Glomerular visceral epithelial cell (primary cell): ENCODE measurements at regions not wholly inside any gene's neighbourhood (a gene's known extent, or its start where the extent isn't known, plus 50 kb on each side); places are given as distances from the start of the nearest gene placed in this dataset.

Experiments used
- DNase-seq: peaks from one replicate; pipeline ENCODE4 v3.0.0-alpha.2; 2016; ENCODE audit errors: extremely low spot score

DNA sequence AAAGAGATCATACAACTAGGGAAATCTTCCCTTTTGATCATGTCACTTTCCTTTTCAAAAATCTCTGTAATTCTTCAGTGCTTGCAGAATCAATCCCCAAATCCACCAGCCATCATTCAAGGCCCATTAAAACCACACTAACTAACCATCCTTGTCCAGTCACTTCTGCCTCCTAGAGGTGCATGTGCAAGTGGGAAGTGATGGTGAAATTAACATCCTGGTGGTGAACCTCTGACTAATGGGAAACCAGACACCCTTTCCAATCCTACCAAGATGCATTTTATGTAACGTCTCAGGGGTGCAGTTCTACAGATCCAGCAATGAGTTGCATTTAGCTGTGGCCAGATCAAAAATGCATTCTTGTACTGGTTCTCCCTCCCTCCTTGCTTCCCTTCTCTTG lies 341.8 kb downstream of the RAPGEF2 start:
- peak; percentile 6 for DNase-seq

GRCh38 chr4:159445692-159446091 lies 342.8 kb downstream of the RAPGEF2 start:
- DNase-seq, result no peak

GRCh38 chr4:159446266-159446976 lies 343.5 kb downstream of the RAPGEF2 start:
- DNase-seq, result peak; percentile 77

DNA sequence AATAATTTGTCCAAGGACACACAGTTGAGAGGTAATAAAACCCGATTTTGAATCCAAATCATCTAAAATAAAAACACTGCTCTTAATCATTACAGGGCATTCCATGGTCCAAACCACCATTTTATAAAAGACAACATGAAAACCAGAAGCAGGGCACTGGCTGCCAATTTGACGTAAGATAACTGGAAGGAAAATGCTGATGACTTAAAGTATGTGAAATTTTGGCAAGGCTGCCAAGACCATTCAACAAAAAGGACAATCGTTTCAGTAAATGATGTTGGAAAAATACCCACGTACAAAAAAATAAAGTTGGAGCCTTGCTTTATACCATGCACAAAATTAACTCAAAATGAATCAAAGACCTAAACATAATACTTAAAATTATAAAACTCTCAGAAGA lies 344.4 kb downstream of the RAPGEF2 start:
- DNase-seq, result no peak

DNA sequence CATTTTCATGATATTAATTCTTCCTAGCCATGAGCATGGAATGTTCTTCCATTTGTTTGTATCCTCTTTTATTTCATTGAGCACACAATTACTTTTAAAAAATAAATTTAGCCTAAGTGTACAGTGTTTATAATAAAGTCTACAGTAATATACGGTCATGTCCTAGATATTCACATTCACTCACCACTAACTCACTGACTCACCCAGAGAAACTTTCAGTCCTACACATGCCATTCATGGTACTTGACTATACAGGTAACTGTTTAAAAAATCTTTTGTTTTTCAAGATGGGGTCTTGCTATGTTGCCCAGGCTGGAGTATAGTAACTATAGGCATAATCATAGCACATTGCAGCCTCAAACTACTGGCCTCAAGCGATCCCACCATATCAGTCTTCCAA lies 348.1 kb downstream of the RAPGEF2 start:
- DNase-seq, result no peak

DNA sequence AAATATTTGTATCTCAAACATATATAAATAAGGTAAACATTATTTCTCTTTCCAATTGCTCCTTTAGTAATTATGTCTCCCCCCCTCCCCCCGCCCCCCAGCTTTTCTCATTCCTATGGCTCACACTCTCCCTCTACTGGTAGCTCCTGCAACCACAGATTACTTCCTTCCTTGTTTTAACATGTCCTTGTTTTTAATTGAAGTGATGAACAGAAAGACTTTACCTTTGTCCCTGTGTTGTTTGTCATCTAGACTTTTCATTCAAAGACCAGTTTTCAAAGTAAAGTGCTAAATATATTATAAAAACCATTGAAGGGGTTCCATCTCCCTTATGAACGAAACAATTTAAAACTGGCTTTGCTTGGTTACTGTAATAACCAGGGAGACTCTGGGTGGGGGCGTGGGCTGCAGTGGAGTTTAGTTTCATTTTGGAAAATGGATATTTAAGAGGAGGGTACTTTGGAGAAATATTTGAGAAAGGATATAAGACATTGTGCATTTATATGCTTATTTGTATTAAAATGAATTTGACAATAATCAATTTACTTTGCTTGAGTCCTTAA lies 352.9 kb downstream of the RAPGEF2 start:
- peak; percentile 57 for DNase-seq

GRCh38 chr4:159460371-159460770 lies 357.5 kb downstream of the RAPGEF2 start:
- DNase-seq, result no peak

- DNase-seq, result no peak
Observed at GRCh38 chr4:159463235-159463634, 360.4 kb downstream of the RAPGEF2 start.

DNA sequence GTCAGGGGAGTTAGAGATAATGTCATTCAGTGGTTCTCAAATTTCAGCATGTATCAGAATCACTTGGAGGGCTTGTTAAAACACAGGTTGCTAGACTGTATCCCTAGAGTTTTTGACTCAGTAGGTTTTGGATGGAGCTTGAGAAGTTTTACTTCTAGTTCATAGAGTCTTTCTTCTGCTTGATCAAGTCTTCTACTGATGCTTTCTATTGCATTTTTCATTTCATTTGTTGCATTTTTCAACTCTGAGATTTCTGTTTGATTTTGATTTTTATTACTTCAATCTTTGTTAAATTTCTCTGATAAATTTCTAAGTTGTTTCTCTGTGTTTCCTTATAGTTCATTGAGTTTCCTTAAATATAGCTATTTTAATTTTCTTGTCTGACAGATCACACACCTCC lies 361.4 kb downstream of the RAPGEF2 start:
- no peak for DNase-seq

- DNase-seq, result no peak
Observed at GRCh38 chr4:159476886-159477285, 374.0 kb downstream of the RAPGEF2 start.

- no peak for DNase-seq
Observed at GRCh38 chr4:159480826-159481225, 377.9 kb downstream of the RAPGEF2 start.

DNA sequence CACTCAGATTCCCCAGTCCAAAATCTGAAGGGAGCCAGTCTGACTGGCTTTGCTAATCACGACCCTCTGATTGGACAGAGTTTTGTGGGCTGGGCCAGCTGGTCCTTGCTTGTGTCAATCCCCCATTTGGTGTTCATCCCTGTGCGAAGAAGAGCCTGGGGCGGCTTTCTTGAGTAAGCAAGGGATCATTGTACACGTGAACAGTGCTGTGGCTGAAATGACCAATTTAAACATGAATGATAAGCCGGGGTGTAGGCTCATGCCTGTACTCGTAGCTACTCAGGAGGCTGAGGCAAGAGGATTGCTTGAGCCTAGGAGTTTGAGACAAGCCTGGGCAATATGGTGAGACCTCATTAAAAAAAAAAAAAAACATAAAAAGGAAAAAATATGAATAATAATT lies 379.1 kb downstream of the RAPGEF2 start:
- no peak for DNase-seq

GRCh38 chr4:159483110-159483781 lies 380.4 kb downstream of the RAPGEF2 start:
- DNase-seq, result no peak

DNA sequence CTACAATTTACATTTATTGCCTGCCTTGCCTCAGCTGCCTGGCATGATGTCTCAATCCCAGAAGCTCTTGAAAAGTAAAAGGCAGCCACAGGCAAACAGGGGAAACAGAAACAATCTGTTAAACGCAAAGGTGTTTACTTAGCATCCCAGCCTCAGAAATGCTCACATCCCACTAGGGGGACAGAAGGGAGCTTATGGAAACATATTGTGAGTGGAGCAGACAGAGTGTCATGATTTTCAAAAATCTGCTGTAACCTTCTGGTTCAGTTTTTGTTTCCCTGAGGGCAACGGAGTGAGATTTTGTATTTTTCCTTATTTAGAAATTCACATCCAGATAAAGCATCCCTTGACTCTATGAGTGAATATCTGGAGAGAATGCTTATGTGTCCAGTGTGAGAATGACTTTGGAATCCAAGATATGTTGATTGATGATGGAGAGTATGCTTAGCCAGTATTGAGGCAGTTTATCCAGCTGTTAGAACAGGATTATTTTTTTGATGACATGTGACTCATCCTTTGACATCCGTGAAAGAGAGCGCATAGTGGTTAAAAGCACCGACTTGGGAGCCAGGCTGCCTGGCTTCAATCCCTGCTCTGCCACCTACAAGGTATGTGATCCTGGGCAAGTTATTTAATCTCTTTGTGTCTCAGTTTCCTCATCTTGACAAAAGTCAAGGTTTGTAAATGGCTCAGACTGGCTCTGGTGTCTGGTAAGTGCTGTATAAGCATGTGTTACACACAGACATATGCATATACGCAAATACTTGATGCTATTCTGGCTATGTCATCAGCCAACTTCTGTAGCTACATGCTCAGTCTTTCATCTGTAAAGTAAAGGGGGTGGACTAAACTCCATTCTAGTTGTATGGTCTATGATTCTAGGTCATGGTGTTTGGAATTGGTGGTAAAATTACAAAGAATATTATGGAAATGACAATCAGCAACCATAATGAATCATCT lies 381.2 kb downstream of the RAPGEF2 start:
- DNase-seq, result no peak

- no peak for DNase-seq
Observed at GRCh38 chr4:159484864-159485263, 382.0 kb downstream of the RAPGEF2 start.

GRCh38 chr4:159487284-159487747 lies 384.4 kb downstream of the RAPGEF2 start:
- peak; percentile 79 for DNase-seq

DNA sequence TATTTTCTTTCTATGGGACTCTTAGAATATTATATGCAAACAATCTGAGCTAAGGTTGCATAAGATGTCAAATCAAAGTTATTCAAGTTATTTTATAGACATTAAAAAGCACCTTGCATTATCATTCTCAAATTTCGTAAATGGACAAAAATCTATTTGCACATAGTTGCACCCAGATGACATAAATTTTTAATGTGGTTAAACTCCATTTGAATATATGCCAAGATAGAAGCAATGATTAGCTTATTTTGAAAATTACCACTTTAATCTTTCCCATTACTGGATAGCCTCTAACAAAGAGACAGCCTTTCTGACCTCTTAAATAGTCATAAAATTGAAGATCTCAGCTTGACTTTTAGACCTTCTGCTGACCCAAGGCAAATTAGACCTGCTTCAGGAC lies 386.8 kb downstream of the RAPGEF2 start:
- no peak for DNase-seq

DNA sequence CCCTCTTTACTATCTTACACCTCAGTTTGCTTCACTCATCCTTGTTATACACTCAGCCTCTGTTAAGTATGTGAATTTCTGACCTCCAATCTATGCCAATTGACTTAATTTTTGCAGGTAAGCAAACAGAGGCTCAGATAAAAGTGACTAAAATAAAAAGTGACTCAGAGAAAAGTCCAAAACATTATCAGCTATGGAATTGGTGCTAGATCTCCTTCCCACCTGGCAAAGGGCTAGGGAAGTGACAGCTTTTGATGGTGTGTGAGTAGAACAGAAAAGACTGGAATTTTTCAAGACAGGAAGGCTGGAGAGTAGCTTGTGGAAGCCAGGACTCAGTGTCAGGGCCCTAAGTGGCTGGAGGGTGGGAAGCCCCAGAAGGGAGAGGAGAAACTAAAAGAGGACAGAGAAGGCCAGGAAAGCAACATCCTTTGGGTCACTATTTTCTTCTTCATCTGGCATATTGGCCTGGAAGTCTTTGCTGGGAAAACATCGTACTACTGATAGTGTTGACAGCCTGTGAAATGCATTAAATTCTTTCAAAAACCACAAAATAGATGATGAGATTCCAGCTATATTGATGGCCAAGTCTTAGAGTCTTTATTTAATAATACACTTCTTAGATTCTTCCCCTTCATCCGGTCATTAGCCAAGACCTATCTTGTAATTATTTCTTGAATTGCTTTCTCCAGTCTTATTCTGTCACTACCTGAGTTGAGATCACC lies 392.8 kb downstream of the RAPGEF2 start:
- DNase-seq, result peak; percentile 21

- no peak for DNase-seq
Observed at GRCh38 chr4:159496248-159496647, 393.4 kb downstream of the RAPGEF2 start.

DNA sequence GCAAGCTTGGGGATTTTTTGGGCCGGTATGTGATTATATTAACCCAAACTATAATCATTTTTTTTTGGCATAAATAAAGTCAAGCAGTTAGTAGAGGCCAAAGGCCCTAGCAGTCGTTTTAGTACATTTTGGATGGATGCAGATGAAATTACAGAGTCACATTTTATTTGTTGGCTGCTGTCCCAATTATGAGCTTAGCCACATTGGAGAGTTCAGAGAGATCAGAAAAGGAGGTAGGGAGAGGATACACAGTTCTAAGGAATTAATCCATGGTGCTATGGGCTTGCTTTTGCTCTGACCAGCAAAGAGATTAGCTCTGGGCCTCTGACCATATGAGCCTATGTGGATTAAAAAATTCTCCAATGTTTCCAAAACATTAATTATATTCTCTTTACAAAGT lies 395.1 kb downstream of the RAPGEF2 start:
- no peak for DNase-seq

GRCh38 chr4:159498446-159499115 lies 395.7 kb downstream of the RAPGEF2 start:
- no peak for DNase-seq
